GM15510 (cell line): ENCODE measurements at regions not wholly inside any gene's neighbourhood (a gene's known extent, or its start where the extent isn't known, plus 50 kb on each side); places are given as distances from the start of the nearest gene placed in this dataset.

ENCODE experiments used
- POLR2A ChIP-seq: IDR thresholded peaks from 3 replicates; pipeline ENCODE4 v1.6.1; 2011; ENCODE audit warnings: borderline replicate concordance; ENCODE audit not compliant: insufficient read length; ENCODE audit errors: extremely low read depth

- no peak for TF ChIP-seq POLR2A
Observed at GRCh38 chr1:9473032-9473807, 66.0 kb upstream of the SLC25A33 start.

- no peak for TF ChIP-seq POLR2A
Observed at GRCh38 chr1:9475061-9475627, 64.1 kb upstream of the SLC25A33 start.

GRCh38 chr1:9476790-9477463 is 62.3 kb upstream of the SLC25A33 start:
- TF ChIP-seq POLR2A = no peak

- TF ChIP-seq POLR2A = no peak
Observed at GRCh38 chr1:9477535-9477934, 61.7 kb upstream of the SLC25A33 start.

- TF ChIP-seq POLR2A = no peak
Observed at GRCh38 chr1:9478021-9478420, 61.2 kb upstream of the SLC25A33 start.

GRCh38 chr1:9481048-9481447 is 58.2 kb upstream of the SLC25A33 start:
- TF ChIP-seq POLR2A = no peak

GRCh38 chr1:9482403-9482802 is 56.9 kb upstream of the SLC25A33 start:
- TF ChIP-seq POLR2A = no peak

GRCh38 chr1:9482816-9483572 is 56.3 kb upstream of the SLC25A33 start:
- no peak for TF ChIP-seq POLR2A

- TF ChIP-seq POLR2A = no peak
Observed at GRCh38 chr1:9486466-9487140, 52.7 kb upstream of the SLC25A33 start.
